ENCODE measurements at regions not wholly inside any gene's neighbourhood (a gene's known extent, or its start where the extent isn't known, plus 50 kb on each side); places are given as distances from the start of the nearest gene placed in this dataset.

GRCh38 chr5:67272453-67273130 is 76.0 kb upstream of the CD180 start:
- H3K4me2 ChIP-seq (ENCODE audit: control insufficient read depth, extremely low read depth, insufficient read depth, low read depth, low read length), result no peak overlapping the region
- H4K20me1 ChIP-seq (ENCODE audit: control insufficient read depth, extremely low read depth, insufficient read depth, low read length), result no peaks in the 10 kb centered on the region
- H3K4me3 ChIP-seq (ENCODE audit: control insufficient read depth in 2 of 3, extremely low read depth in 1 of 3, insufficient read depth in 2 of 3, low read depth in 1 of 3, low read length in 3 of 3), result no peak overlapping the region
- H3K79me2 ChIP-seq (ENCODE audit: control insufficient read depth, insufficient read depth, low read length), result no peaks in the 10 kb centered on the region
- no peaks in the 10 kb centered on the region for H3K9me1 ChIP-seq (ENCODE audit: control insufficient read depth, extremely low read depth, insufficient read depth, low read length)
- H3K27ac ChIP-seq (ENCODE audit: control insufficient read depth, insufficient read depth, low read length), result no peak overlapping the region
- TF ChIP-seq, protein P1, sequence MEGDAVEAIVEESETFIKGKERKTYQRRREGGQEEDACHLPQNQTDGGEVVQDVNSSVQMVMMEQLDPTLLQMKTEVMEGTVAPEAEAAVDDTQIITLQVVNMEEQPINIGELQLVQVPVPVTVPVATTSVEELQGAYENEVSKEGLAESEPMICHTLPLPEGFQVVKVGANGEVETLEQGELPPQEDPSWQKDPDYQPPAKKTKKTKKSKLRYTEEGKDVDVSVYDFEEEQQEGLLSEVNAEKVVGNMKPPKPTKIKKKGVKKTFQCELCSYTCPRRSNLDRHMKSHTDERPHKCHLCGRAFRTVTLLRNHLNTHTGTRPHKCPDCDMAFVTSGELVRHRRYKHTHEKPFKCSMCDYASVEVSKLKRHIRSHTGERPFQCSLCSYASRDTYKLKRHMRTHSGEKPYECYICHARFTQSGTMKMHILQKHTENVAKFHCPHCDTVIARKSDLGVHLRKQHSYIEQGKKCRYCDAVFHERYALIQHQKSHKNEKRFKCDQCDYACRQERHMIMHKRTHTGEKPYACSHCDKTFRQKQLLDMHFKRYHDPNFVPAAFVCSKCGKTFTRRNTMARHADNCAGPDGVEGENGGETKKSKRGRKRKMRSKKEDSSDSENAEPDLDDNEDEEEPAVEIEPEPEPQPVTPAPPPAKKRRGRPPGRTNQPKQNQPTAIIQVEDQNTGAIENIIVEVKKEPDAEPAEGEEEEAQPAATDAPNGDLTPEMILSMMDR (optimal IDR thresholded peaks at IDR 0.05 in 1 of 3, IDR thresholded peaks at IDR 0.05 in 1 of 3, conservative IDR thresholded peaks at IDR 0.05 in 1 of 3; ENCODE audit: extremely low read depth in 1 of 3, insufficient read depth in 2 of 3, low read length in 3 of 3), result no peak
- TF ChIP-seq EZH2 (IDR thresholded peaks at IDR 0.05; ENCODE audit: low read length), result no peak
- no peaks in the 10 kb centered on the region for H3K27me3 ChIP-seq (ENCODE audit: control insufficient read depth, extremely low read depth, insufficient read depth, low read length)
- H3K9me3 ChIP-seq (ENCODE audit: control insufficient read depth, low read depth, low read length), result no peaks in the 10 kb centered on the region
- H3K9ac ChIP-seq (ENCODE audit: control insufficient read depth, extremely low read depth, insufficient read depth, low read length), result no peak overlapping the region
- dilution Hi-C loops (cut with MboI; ENCODE audit: extremely low pct_ligation_motif_present, low sequenced_read_pairs), result no loop called here
- no peaks in the 10 kb centered on the region for H3K36me3 ChIP-seq (ENCODE audit: control insufficient read depth in 2 of 2, extremely low read depth in 1 of 2, insufficient read depth in 2 of 2, low read length in 2 of 2)
- peak overlapping the region; percentile 48 for H2AFZ ChIP-seq (ENCODE audit: control insufficient read depth, low read length)
- DNase-seq (ENCODE audit: low read depth, low spot score) (no peak), FAIRE-seq (no peak)
- H3K4me1 ChIP-seq (ENCODE audit: control insufficient read depth, extremely low read depth, insufficient read depth, low read length), result peaks cover 19% of the 10 kb centered on the region

GRCh38 chr5:67268231-67269021 is 71.8 kb upstream of the CD180 start:
- Histone ChIP-seq H3K9me1 (ENCODE audit: control insufficient read depth, extremely low read depth, insufficient read depth, low read length) (no peaks in the 10 kb centered on the region), H2AFZ (ENCODE audit: control insufficient read depth, low read length) (peak overlapping the region; percentile 57), H4K20me1 (ENCODE audit: control insufficient read depth, extremely low read depth, insufficient read depth, low read length) (no peaks in the 10 kb centered on the region), H3K9me3 (ENCODE audit: control insufficient read depth, low read depth, low read length) (no peaks in the 10 kb centered on the region), H3K4me2 (ENCODE audit: control insufficient read depth, extremely low read depth, insufficient read depth, low read depth, low read length) (peak overlapping the region; percentile 73), H3K9ac (ENCODE audit: control insufficient read depth, extremely low read depth, insufficient read depth, low read length) (peak overlapping the region; percentile 58), H3K27ac (ENCODE audit: control insufficient read depth, insufficient read depth, low read length) (peak overlapping the region; percentile 74), H3K27me3 (ENCODE audit: control insufficient read depth, extremely low read depth, insufficient read depth, low read length) (no peaks in the 10 kb centered on the region), H3K79me2 (ENCODE audit: control insufficient read depth, insufficient read depth, low read length) (no peaks in the 10 kb centered on the region), H3K36me3 (ENCODE audit: control insufficient read depth in 2 of 2, extremely low read depth in 1 of 2, insufficient read depth in 2 of 2, low read length in 2 of 2) (no peaks in the 10 kb centered on the region), H3K4me1 (ENCODE audit: control insufficient read depth, extremely low read depth, insufficient read depth, low read length) (peaks cover 40% of the 10 kb centered on the region), H3K4me3 (ENCODE audit: control insufficient read depth in 2 of 3, extremely low read depth in 1 of 3, insufficient read depth in 2 of 3, low read depth in 1 of 3, low read length in 3 of 3) (peak overlapping the region in 2 of 3 experiments; percentile 19 to 31)
- DNase-seq (ENCODE audit: low read depth, low spot score) (peak; percentile 56), FAIRE-seq (peak; percentile 90)
- TF ChIP-seq, protein P1 (optimal IDR thresholded peaks at IDR 0.05 in 1 of 3, IDR thresholded peaks at IDR 0.05 in 1 of 3, conservative IDR thresholded peaks at IDR 0.05 in 1 of 3; ENCODE audit: extremely low read depth in 1 of 3, insufficient read depth in 2 of 3, low read length in 3 of 3), result no peak
- dilution Hi-C loops (cut with MboI; ENCODE audit: extremely low pct_ligation_motif_present, low sequenced_read_pairs), result no loop called here
